Endothelial cell (in vitro differentiated cells): ENCODE measurements at regions not wholly inside any gene's neighbourhood (a gene's known extent, or its start where the extent isn't known, plus 50 kb on each side); places are given as distances from the start of the nearest gene placed in this dataset.

ENCODE experiments used
- DNase-seq: peaks from one replicate; pipeline ENCODE4 v3.0.0; 2021; ENCODE audit warnings: low spot score
- H3K27ac Mint-ChIP-seq: one replicate; pipeline ENCODE4 v1.8.0; 2021; ENCODE audit warnings: mixed read lengths, inconsistent platforms; ENCODE audit not compliant: unreplicated experiment
- H3K27me3 Mint-ChIP-seq: one replicate; pipeline ENCODE4 v1.8.0; 2021; ENCODE audit warnings: mild to moderate bottlenecking, moderate library complexity, mixed read lengths, inconsistent platforms; ENCODE audit not compliant: unreplicated experiment
- H3K36me3 Mint-ChIP-seq: one replicate; pipeline ENCODE4 v1.8.0; 2021; ENCODE audit warnings: mild to moderate bottlenecking, low read depth, mixed read lengths, inconsistent platforms; ENCODE audit not compliant: unreplicated experiment
- H3K4me1 Mint-ChIP-seq: one replicate; pipeline ENCODE4 v1.8.0; 2021; ENCODE audit warnings: mild to moderate bottlenecking, mixed read lengths, inconsistent platforms; ENCODE audit not compliant: unreplicated experiment
- H3K4me3 Mint-ChIP-seq: one replicate; pipeline ENCODE4 v1.8.0; 2021; ENCODE audit warnings: mild to moderate bottlenecking, mixed read lengths, inconsistent platforms; ENCODE audit not compliant: unreplicated experiment
- H3K9me3 Mint-ChIP-seq: one replicate; pipeline ENCODE4 v1.8.0; 2021; ENCODE audit warnings: mixed read lengths, inconsistent platforms; ENCODE audit not compliant: unreplicated experiment
- TF ChIP-seq, protein P1 (sequence below): fragments of 200-600 bp; sonication (generic); IDR thresholded peaks from one replicate; pipeline ENCODE4 v1.5.0; 2021; ENCODE audit warnings: antibody characterized with exemption; ENCODE audit not compliant: unreplicated experiment

- Mint-ChIP-seq H3K36me3 (peaks cover 6% of the 10 kb centered on the region), H3K27ac (no peak overlapping the region), H3K4me1 (no peaks in the 10 kb centered on the region), H3K4me3 (no peak overlapping the region), H3K9me3 (no peaks in the 10 kb centered on the region), H3K27me3 (peaks cover 4% of the 10 kb centered on the region)
- no peak for DNase-seq
- TF ChIP-seq, protein P1, sequence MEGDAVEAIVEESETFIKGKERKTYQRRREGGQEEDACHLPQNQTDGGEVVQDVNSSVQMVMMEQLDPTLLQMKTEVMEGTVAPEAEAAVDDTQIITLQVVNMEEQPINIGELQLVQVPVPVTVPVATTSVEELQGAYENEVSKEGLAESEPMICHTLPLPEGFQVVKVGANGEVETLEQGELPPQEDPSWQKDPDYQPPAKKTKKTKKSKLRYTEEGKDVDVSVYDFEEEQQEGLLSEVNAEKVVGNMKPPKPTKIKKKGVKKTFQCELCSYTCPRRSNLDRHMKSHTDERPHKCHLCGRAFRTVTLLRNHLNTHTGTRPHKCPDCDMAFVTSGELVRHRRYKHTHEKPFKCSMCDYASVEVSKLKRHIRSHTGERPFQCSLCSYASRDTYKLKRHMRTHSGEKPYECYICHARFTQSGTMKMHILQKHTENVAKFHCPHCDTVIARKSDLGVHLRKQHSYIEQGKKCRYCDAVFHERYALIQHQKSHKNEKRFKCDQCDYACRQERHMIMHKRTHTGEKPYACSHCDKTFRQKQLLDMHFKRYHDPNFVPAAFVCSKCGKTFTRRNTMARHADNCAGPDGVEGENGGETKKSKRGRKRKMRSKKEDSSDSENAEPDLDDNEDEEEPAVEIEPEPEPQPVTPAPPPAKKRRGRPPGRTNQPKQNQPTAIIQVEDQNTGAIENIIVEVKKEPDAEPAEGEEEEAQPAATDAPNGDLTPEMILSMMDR, result no peak
Measured at GRCh38 chr1:238562341-238562740, 671.6 kb upstream of the ZP4 start.

DNA sequence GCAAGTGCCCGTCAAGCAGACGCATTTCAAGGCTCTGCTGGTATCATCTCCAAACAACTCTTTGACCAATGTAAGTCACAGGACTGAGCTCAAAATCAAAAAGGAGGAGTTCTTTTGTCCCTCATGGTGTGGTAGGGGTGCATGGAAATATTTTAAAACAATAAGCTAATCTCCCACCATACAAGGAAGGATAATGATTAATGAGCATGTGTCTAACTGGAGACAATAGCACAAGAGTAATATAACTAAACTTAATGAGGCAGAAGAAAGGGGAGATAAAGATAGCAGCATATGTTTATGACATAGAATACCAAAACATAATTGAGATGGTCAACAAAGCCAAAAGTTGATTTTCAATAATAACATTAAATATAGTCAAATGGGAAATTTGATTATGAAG, 668.0 kb upstream of the ZP4 start:
- H3K36me3 Mint-ChIP-seq, result no peaks in the 10 kb centered on the region
- no peaks in the 10 kb centered on the region for H3K9me3 Mint-ChIP-seq
- H3K27me3 Mint-ChIP-seq, result no peaks in the 10 kb centered on the region
- TF ChIP-seq, protein P1, result no peak
- H3K4me3 Mint-ChIP-seq, result no peak overlapping the region
- no peaks in the 10 kb centered on the region for H3K4me1 Mint-ChIP-seq
- H3K27ac Mint-ChIP-seq, result no peak overlapping the region
- no peak for DNase-seq

DNA sequence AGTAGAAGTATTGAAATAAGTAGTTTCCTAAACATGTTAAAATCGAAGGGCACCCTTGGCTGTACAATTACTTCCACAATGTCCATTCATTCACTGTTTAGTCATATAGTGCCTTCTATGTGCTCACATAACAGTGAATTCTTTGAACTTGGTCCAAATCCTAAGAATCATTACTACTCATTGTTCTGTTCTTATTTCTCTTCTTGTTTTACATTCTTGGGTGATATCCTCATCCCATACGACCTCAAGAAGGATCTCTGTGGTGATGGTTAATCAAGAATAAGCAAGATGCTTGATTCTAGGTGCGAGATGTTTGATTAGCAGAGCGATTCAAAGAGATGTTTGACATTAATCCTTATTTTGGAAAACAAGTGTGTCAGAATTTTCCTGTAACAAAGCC, 667.4 kb upstream of the ZP4 start:
- no peaks in the 10 kb centered on the region for H3K27me3 Mint-ChIP-seq
- no peaks in the 10 kb centered on the region for H3K4me1 Mint-ChIP-seq
- no peaks in the 10 kb centered on the region for H3K9me3 Mint-ChIP-seq
- DNase-seq, result no peak
- no peaks in the 10 kb centered on the region for H3K36me3 Mint-ChIP-seq
- no peak overlapping the region for H3K27ac Mint-ChIP-seq
- TF ChIP-seq, protein P1, result no peak
- H3K4me3 Mint-ChIP-seq, result no peak overlapping the region

DNA sequence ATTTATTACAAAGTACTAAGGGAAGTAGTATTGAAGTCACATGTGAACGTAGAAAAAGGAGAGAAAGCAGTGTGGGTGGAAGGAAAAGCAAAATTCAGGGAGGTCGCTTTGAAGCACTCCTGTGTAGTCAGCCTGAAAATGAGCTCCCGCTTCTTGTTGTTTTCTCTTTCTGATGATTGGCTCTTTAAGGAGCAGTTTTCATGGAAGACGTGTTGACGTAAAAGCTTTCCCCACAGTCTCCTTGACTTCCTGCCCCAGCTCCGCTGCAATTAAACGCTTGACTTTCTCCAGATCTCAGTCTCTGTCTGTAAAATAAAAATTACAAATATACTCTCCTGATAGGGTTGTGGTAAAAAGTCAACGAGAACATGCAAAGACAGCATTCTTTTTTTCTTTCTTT, 661.5 kb upstream of the ZP4 start:
- TF ChIP-seq, protein P1, result no peak
- no peaks in the 10 kb centered on the region for H3K27me3 Mint-ChIP-seq
- no peak overlapping the region for H3K4me3 Mint-ChIP-seq
- H3K27ac Mint-ChIP-seq, result no peak overlapping the region
- H3K9me3 Mint-ChIP-seq, result no peaks in the 10 kb centered on the region
- DNase-seq, result no peak
- H3K4me1 Mint-ChIP-seq, result no peaks in the 10 kb centered on the region
- H3K36me3 Mint-ChIP-seq, result no peaks in the 10 kb centered on the region

- no peak for DNase-seq
- TF ChIP-seq, protein P1, result no peak
Measured at GRCh38 chr1:238549137-238549536, 658.4 kb upstream of the ZP4 start.

More at GRCh38 chr1:238549137-238549536, 658.4 kb upstream of the ZP4 start:
- no peaks in the 10 kb centered on the region for H3K36me3 Mint-ChIP-seq
- no peaks in the 10 kb centered on the region for H3K27me3 Mint-ChIP-seq
- no peaks in the 10 kb centered on the region for H3K9me3 Mint-ChIP-seq
- H3K4me1 Mint-ChIP-seq, result no peaks in the 10 kb centered on the region
- H3K27ac Mint-ChIP-seq, result no peak overlapping the region
- H3K4me3 Mint-ChIP-seq, result no peak overlapping the region
